T-helper 17 cell (primary cell): ENCODE measurements at regions not wholly inside any gene's neighbourhood (a gene's known extent, or its start where the extent isn't known, plus 50 kb on each side); places are given as distances from the start of the nearest gene placed in this dataset.
"Not testable (repeated sequence)": the region's sequence is repeated elsewhere in the genome, so short reads cannot be mapped to it uniquely, and the experiment has no call there.

Source experiments
- ATAC-seq: fragments of 150-1000 bp; cut with Tn5 transposase; 2 replicates; pipeline ENCODE4 v1.10.0; 2021; ENCODE audit warnings: mild to moderate bottlenecking, moderate library complexity
- DNase-seq, 3 donors: peaks; one replicate each; pipeline versions ENCODE4 v3.0.0 to v3.0.0-alpha.2; 2020 to 2021
- H3K9me3 ChIP-seq: one replicate; pipeline ENCODE4 v1.7.0; 2013; ENCODE audit warnings: low read length, mild to moderate bottlenecking; ENCODE audit not compliant: control insufficient read depth, poor library complexity, severe bottlenecking
- H3K27ac Mint-ChIP-seq: one replicate; pipeline ENCODE4 v1.8.0; 2022; ENCODE audit warnings: mild to moderate bottlenecking, moderate library complexity, mixed read lengths
- H3K27me3 Mint-ChIP-seq: one replicate; pipeline ENCODE4 v1.8.0; 2022; ENCODE audit warnings: mixed read lengths
- H3K36me3 Mint-ChIP-seq: one replicate; pipeline ENCODE4 v1.8.0; 2022; ENCODE audit warnings: low read depth, mixed read lengths
- H3K4me1 Mint-ChIP-seq: one replicate; pipeline ENCODE4 v1.8.0; 2022; ENCODE audit warnings: mild to moderate bottlenecking, mixed read lengths
- H3K4me3 Mint-ChIP-seq: one replicate; pipeline ENCODE4 v1.8.0; 2022; ENCODE audit warnings: mild to moderate bottlenecking, moderate library complexity, mixed read lengths

- ATAC-seq (peak; percentile 72), DNase-seq (no peak)
- Mint-ChIP-seq H3K27me3 (no peaks in the 10 kb centered on the region), H3K4me3 (no peak overlapping the region), H3K36me3 (no peaks in the 10 kb centered on the region), H3K4me1 (peaks cover 2% of the 10 kb centered on the region), H3K27ac (no peak overlapping the region)
- no peaks in the 10 kb centered on the region for H3K9me3 ChIP-seq
Observed at GRCh38 chr6:135675862-135676261, 175.6 kb upstream of the PDE7B start.

- H3K9me3 ChIP-seq = no peaks in the 10 kb centered on the region
- no peak overlapping the region for H3K4me3 Mint-ChIP-seq
- no peak for DNase-seq
- peaks cover 13% of the 10 kb centered on the region for H3K27me3 Mint-ChIP-seq
- no peak for ATAC-seq
- H3K27ac Mint-ChIP-seq = peak overlapping the region; percentile 66
- no peaks in the 10 kb centered on the region for H3K4me1 Mint-ChIP-seq
- H3K36me3 Mint-ChIP-seq = no peaks in the 10 kb centered on the region
Observed at GRCh38 chr6:135680964-135681913, 170.3 kb upstream of the PDE7B start.

- no peaks in the 10 kb centered on the region for H3K9me3 ChIP-seq
- Mint-ChIP-seq H3K4me1 (no peaks in the 10 kb centered on the region), H3K27ac (no peak overlapping the region), H3K36me3 (no peaks in the 10 kb centered on the region), H3K27me3 (peaks cover 13% of the 10 kb centered on the region), H3K4me3 (no peak overlapping the region)
- ATAC-seq = no peak
- DNase-seq = no peak
Observed at GRCh38 chr6:135686784-135687301, 164.7 kb upstream of the PDE7B start.

- DNase-seq, H3K36me3 Mint-ChIP-seq, H3K9me3 ChIP-seq, ATAC-seq, H3K27ac Mint-ChIP-seq, H3K4me1 Mint-ChIP-seq, H3K4me3 Mint-ChIP-seq: not testable (repeated sequence)
- peaks cover 20% of the 10 kb centered on the region for H3K27me3 Mint-ChIP-seq
Observed at GRCh38 chr6:135688476-135688875, 163.0 kb upstream of the PDE7B start.

GRCh38 chr6:135692426-135692825 is 159.1 kb upstream of the PDE7B start:
- H3K4me1 Mint-ChIP-seq = no peaks in the 10 kb centered on the region
- no peak for ATAC-seq
- H3K27ac Mint-ChIP-seq = no peak overlapping the region
- H3K9me3 ChIP-seq = no peaks in the 10 kb centered on the region
- H3K27me3 Mint-ChIP-seq = peaks cover 20% of the 10 kb centered on the region
- DNase-seq = no peak
- no peaks in the 10 kb centered on the region for H3K36me3 Mint-ChIP-seq
- H3K4me3 Mint-ChIP-seq = no peak overlapping the region

GRCh38 chr6:135693811-135694370 is 157.6 kb upstream of the PDE7B start:
- H3K27ac Mint-ChIP-seq = no peak overlapping the region
- H3K36me3 Mint-ChIP-seq = no peaks in the 10 kb centered on the region
- H3K4me1 Mint-ChIP-seq = no peaks in the 10 kb centered on the region
- ATAC-seq = no peak
- DNase-seq = no peak
- no peak overlapping the region for H3K4me3 Mint-ChIP-seq
- peaks cover 26% of the 10 kb centered on the region for H3K27me3 Mint-ChIP-seq
- no peaks in the 10 kb centered on the region for H3K9me3 ChIP-seq

- Mint-ChIP-seq H3K27ac (no peak overlapping the region), H3K4me1 (peaks cover 5% of the 10 kb centered on the region), H3K4me3 (no peak overlapping the region), H3K27me3 (peaks cover 26% of the 10 kb centered on the region), H3K36me3 (peaks cover 3% of the 10 kb centered on the region)
- DNase-seq = no peak
- ATAC-seq = no peak
- no peaks in the 10 kb centered on the region for H3K9me3 ChIP-seq
Observed at GRCh38 chr6:135699705-135700104, 151.8 kb upstream of the PDE7B start.

GRCh38 chr6:135701426-135701825 is 150.1 kb upstream of the PDE7B start:
- Mint-ChIP-seq H3K27me3 (peaks cover 26% of the 10 kb centered on the region), H3K4me3 (no peak overlapping the region), H3K27ac (no peak overlapping the region), H3K4me1 (peaks cover 5% of the 10 kb centered on the region), H3K36me3 (peaks cover 6% of the 10 kb centered on the region)
- ATAC-seq (no peak), DNase-seq (no peak)
- no peaks in the 10 kb centered on the region for H3K9me3 ChIP-seq

GRCh38 chr6:135703007-135703406 is 148.5 kb upstream of the PDE7B start:
- H3K9me3 ChIP-seq = no peaks in the 10 kb centered on the region
- no peak overlapping the region for H3K4me3 Mint-ChIP-seq
- DNase-seq = no peak
- H3K27ac Mint-ChIP-seq = no peak overlapping the region
- H3K4me1 Mint-ChIP-seq = peaks cover 5% of the 10 kb centered on the region
- ATAC-seq = no peak
- H3K36me3 Mint-ChIP-seq = peaks cover 8% of the 10 kb centered on the region
- H3K27me3 Mint-ChIP-seq = peaks cover 23% of the 10 kb centered on the region

GRCh38 chr6:135703621-135704020 is 147.9 kb upstream of the PDE7B start:
- H3K9me3 ChIP-seq = no peaks in the 10 kb centered on the region
- ATAC-seq (no peak), DNase-seq (no peak)
- H3K4me3 Mint-ChIP-seq = no peak overlapping the region
- no peak overlapping the region for H3K27ac Mint-ChIP-seq
- peaks cover 5% of the 10 kb centered on the region for H3K4me1 Mint-ChIP-seq
- peaks cover 8% of the 10 kb centered on the region for H3K36me3 Mint-ChIP-seq
- H3K27me3 Mint-ChIP-seq = peaks cover 23% of the 10 kb centered on the region

- peaks cover 14% of the 10 kb centered on the region for H3K27me3 Mint-ChIP-seq
- H3K36me3 Mint-ChIP-seq = peaks cover 5% of the 10 kb centered on the region
- ATAC-seq = no peak
- no peaks in the 10 kb centered on the region for H3K9me3 ChIP-seq
- no peak for DNase-seq
- H3K4me3 Mint-ChIP-seq = no peak overlapping the region
- H3K4me1 Mint-ChIP-seq = peaks cover 5% of the 10 kb centered on the region
- no peak overlapping the region for H3K27ac Mint-ChIP-seq
Observed at GRCh38 chr6:135707426-135707825, 144.1 kb upstream of the PDE7B start.

- DNase-seq (no peak), ATAC-seq (no peak)
- H3K27ac Mint-ChIP-seq = no peak overlapping the region
- no peaks in the 10 kb centered on the region for H3K9me3 ChIP-seq
- H3K27me3 Mint-ChIP-seq = peaks cover 13% of the 10 kb centered on the region
- peaks cover 2% of the 10 kb centered on the region for H3K36me3 Mint-ChIP-seq
- H3K4me3 Mint-ChIP-seq = no peak overlapping the region
- no peaks in the 10 kb centered on the region for H3K4me1 Mint-ChIP-seq
Observed at GRCh38 chr6:135710042-135710441, 141.5 kb upstream of the PDE7B start.

- H3K4me3 Mint-ChIP-seq = no peak overlapping the region
- no peaks in the 10 kb centered on the region for H3K36me3 Mint-ChIP-seq
- no peak for DNase-seq
- ATAC-seq = no peak
- no peaks in the 10 kb centered on the region for H3K9me3 ChIP-seq
- no peak overlapping the region for H3K27ac Mint-ChIP-seq
- no peaks in the 10 kb centered on the region for H3K4me1 Mint-ChIP-seq
- no peaks in the 10 kb centered on the region for H3K27me3 Mint-ChIP-seq
Observed at GRCh38 chr6:135722190-135722589, 129.3 kb upstream of the PDE7B start.
